ENCODE measurements at regions not wholly inside any gene's neighbourhood (a gene's known extent, or its start where the extent isn't known, plus 50 kb on each side); places are given as distances from the start of the nearest gene placed in this dataset.

- TF ChIP-seq, protein P1, sequence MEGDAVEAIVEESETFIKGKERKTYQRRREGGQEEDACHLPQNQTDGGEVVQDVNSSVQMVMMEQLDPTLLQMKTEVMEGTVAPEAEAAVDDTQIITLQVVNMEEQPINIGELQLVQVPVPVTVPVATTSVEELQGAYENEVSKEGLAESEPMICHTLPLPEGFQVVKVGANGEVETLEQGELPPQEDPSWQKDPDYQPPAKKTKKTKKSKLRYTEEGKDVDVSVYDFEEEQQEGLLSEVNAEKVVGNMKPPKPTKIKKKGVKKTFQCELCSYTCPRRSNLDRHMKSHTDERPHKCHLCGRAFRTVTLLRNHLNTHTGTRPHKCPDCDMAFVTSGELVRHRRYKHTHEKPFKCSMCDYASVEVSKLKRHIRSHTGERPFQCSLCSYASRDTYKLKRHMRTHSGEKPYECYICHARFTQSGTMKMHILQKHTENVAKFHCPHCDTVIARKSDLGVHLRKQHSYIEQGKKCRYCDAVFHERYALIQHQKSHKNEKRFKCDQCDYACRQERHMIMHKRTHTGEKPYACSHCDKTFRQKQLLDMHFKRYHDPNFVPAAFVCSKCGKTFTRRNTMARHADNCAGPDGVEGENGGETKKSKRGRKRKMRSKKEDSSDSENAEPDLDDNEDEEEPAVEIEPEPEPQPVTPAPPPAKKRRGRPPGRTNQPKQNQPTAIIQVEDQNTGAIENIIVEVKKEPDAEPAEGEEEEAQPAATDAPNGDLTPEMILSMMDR (IDR thresholded peaks at IDR 0.05; ENCODE audit: borderline replicate concordance, extremely low read depth, low read length, poor library complexity, severe bottlenecking), result no peak
- no peak for TF ChIP-seq EZH2 (IDR thresholded peaks at IDR 0.05; ENCODE audit: borderline replicate concordance, low read depth, low read length, severe bottlenecking)
Observed at GRCh38 chr2:226396541-226396940, 403.1 kb downstream of the IRS1 start.
